CD4-positive, alpha-beta T cell treated with Interleukin-1 beta for 1 hour (primary cell): ENCODE measurements at regions not wholly inside any gene's neighbourhood (a gene's known extent, or its start where the extent isn't known, plus 50 kb on each side); places are given as distances from the start of the nearest gene placed in this dataset.
"Not testable (repeated sequence)": the region's sequence is repeated elsewhere in the genome, so short reads cannot be mapped to it uniquely, and the experiment has no call there.

Source experiments
- DNase-seq, 2 donors: peaks; one replicate each; pipeline ENCODE4 v3.0.0-alpha.2; 2020 to 2022

- no peak for DNase-seq
These were observed 124.6 kb upstream of the CDK13 start for GRCh38 chr7:39825401-39825980.

DNA sequence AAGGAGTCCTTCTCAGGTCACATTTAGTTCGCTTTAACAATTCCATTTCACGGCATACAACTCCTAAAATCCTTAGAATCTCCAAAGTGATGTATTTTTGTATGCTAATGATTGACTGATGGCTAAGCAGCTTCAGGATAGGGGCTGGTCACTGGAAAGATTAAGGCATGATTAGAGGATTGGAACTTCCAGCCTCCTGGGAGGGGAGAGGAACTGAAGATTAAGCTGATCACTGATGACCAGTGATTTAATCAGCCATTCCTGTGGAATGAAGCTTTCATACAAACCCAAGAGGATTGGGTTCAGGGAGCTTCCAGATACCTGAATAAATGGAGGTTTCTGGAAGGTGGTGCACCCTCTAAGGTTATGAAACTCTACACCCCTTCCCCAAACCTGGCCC, 123.9 kb upstream of the CDK13 start:
- DNase-seq, result no peak

GRCh38 chr7:39827571-39827970, 122.5 kb upstream of the CDK13 start:
- no peak for DNase-seq

DNA sequence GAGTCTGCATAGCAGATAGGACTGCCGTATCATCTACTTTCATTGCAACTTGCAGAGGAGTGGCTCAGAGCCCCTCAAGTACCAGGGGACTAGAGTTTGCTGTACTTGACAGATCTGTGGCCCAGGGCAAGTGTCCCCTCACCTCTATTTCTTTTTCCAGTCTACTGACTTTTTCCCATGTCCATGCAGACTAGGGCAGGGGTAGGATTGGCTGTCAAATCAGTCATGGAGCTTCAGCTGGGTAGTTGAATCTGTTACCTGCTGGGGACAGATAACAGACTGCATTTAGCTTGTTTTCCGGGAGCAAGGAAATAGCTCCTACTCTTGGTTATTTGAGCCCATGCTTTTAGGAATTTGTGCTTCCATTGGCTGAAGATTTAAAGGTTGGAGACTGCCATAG, 121.0 kb upstream of the CDK13 start:
- no peak for DNase-seq

DNA sequence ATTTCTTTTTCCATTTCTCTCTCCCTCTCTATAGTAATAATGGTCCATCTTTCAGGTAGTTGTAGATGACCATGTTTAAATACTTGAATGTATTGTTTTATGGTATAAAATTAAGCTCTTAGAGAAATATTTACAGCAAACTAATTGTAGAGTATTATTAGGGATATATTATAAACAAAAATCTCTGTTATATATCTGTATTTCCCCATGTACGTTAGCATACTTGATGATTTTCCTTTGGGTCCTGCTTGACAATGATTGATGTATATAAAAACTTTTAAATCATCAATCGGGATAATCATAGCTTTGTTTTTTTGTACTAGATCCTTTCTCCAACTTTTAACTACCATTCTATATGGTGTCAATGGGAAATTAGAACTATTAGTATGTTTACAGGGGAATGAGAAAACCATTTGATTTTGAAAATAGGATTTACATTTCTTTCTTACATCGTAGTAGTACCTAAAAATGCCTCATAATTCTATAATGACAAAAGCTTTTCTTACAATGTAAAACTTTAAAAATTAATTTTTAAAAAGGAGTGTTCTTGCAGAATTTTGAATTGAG, 117.5 kb upstream of the CDK13 start:
- DNase-seq, result no peak

DNA sequence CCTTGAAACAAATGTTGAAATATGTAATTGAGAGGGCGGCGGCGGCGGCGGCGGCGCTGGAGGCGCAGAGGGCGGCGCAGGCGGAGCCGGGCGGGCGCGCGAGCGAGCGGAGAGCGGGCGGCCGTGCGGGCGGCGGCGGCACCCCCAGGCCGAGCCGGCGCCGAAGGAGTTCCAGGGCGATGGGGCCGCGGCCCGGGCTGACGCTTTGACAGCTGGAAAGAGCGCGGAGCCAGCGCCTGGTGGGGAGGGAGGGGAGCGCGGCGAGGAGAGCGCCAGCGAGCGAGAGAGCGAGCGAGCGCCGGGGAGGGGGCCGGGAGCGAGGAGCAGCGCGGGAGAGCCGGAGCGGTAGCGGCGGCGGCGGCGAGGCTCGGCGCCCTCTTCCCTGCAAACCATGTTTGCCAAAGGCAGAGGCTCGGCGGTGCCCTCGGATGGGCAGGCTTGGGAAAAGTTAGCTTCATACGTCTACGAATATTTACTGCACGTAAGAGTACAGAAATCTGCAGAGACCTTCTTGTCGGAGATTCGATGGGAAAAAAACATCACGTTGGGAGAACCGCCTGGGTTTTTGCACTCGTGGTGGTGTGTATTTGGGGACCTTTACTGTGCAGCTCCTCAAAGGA, 116.8 kb upstream of the CDK13 start:
- DNase-seq, result peak; percentile 3 to 6

GRCh38 chr7:39833865-39834634, 116.0 kb upstream of the CDK13 start:
- DNase-seq, result not testable (repeated sequence)

DNA sequence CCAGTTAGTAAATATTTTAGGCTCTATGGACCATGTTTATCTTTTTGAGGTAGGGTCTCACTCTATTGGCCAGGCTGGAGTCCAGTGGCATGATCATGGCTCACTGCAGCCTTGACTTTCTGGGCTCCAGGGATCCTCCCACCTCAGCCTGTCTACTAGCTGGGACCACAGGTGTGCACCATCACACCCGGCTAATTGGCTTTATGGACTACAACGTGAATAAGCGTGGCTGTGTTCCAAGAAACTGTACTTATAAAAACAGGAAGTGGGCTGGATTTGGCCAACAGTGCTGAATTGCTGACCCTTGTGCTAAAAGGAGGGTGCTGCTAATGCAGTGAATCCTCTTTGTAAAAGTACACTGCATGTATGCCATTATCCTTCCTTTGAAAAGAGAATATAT, 111.7 kb upstream of the CDK13 start:
- no peak for DNase-seq

GRCh38 chr7:39845006-39845405, 105.0 kb upstream of the CDK13 start:
- no peak for DNase-seq

DNA sequence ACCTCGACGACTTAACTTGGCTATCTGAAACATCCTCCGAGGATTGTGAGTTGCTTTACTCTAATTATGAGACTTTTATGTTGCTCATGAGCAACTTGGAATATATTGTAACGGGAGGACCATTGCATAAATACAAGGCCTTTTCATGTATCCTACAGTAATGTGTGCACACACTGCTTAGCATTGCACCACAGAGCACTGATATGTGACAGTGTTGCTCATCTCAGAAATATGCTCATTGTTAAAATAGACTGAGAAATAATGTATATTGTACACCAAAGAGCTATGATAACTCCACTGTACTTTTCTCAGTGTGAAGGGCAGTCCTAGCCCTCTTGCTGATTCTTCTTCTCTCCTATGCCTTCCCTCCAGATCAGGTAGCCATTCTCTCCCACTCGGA, 102.8 kb upstream of the CDK13 start:
- DNase-seq, result no peak

GRCh38 chr7:39851466-39852045, 98.5 kb upstream of the CDK13 start:
- DNase-seq, result no peak

- DNase-seq, result not testable (repeated sequence)
These were observed 95.3 kb upstream of the CDK13 start for GRCh38 chr7:39854616-39855324.

DNA sequence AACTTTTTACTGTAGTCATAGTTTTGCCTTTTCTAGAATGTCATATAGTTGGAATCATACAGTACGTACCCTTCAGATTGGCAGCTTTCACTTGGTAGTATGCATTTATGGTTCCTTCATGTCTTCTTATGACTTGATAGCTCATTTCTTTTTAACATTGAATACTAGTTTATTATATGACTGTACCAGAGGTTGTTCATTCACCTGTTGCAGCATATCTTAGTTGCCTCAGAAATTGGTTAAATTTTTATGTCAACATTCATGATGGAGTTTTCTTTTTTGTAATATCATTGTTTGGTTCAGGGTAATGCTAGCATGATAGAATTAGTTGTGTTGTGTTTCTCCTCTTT, 94.8 kb upstream of the CDK13 start:
- no peak for DNase-seq

DNA sequence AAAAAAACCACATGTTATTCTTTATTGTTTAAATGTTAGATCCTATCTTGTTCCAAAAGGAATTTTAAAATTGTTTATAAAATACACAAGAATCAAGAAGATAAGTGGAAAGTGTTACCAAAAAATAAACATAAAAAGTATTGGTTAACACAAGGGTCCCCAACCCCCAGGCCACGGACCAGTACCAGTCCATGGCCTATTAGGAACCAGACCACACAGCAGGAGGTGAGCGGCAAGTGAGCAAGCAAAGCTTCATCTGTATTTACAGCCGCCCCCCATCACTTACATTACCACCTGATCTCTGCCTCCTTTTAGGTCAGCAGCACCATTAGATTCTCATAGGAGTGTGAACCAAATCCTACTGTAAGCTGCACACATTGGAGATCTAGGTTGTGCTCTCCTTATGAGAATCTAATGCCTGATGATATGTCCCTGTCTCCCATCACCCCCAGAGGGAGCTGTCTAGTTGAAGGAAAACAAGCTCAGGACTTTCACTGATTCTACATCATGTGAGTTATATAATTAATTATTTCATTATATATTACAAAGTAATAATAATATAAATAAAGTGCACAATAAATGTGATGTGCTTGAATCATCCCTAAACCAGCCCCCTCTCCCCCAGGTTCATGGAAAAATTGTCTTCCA, 86.3 kb upstream of the CDK13 start:
- DNase-seq, result not testable (repeated sequence)

GRCh38 chr7:39869888-39870522, 80.1 kb upstream of the CDK13 start:
- not testable (repeated sequence) for DNase-seq

DNA sequence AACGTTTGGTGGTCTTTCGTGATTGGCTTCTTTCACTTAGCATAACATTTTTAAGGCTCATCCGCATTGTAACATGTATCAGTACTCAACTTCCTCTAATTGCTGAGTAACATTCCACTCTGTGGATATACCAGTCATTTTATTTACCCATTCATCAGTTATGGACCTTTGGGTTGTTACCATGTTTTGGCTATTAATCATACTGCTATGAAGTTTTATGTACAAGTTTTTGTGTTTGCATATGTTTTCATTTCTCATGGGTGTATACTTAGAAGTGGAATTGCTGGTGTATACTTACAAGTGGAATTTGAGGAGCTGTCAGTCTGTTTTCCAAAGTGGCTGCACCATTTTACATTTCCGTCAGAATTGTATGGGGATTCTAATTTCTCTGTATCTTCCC, 78.4 kb upstream of the CDK13 start:
- DNase-seq, result not testable (repeated sequence)

DNA sequence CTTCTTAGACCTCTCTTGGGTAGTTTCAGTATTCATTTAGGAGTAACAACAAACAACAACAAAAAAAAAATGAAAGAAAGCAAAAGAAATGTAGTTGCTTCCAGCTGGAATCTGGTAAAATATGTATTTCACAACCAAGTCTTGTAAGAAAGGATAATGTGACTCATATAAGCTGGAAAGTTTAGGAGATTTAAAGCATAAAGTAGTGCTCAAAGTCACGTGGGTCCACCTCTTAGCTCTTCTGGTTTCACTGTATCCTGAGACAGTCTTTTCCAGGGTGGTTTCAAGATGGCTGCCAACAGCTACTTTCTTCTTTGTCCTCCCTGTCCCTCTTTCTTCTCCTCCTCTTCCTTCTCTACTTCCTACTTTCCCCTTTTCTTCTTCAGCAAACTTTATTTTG, 69.5 kb upstream of the CDK13 start:
- DNase-seq, result no peak

DNA sequence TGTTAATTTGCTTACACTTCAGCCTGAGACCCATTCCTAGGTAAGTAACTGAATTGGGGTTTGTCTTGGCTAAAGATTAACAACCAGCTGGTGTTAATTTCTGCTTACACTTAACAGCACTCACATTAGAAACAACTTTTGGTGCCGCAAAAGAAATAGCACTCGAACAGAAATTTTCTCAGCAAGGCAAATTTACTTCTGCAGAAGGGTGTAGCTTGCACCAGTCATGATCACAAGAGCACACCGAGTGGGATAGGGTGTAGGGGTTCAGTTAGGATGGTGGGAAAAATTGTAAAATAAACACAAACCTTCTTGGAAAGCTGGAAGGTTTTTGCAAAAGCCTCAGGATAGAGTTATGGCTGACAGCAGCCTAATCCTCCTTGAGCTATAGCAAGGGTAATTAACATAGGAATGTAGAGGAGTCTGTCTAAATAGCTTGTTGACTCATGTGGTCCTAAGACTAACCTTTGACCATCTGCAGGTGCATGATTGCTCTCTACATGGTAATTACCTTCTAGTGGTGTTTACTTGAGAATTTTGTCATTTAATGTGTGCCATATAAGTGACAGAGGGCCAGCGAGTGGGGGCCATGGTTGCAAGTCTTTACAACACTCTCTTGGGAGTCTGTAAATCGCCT, 67.8 kb upstream of the CDK13 start:
- no peak for DNase-seq

DNA sequence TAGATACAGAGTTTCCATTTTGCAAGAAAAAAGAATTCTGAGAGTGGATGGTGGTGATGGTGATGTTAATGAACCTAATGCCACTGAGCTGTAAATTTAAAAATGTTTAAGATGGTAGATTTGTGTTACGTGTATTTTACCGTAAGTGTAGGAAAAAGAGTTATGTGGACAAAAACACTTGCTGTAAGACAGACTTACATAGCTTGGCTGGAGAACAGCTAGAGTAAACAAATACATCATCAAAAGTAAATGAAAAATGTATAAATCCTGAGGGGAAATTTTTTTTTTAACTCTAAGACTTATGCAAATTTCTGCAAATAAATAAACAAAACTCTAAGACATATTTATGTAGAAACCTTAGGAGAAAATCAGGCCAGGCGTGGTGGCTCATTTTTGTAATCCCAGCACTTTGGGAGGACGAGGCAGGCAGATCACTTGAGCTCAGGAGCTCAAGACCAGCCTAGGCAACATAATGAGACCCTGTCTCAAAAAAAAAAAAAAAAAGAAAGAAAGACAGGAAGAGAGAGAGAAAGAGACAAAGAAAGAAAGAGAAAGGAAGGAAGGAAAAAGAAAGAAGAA, 66.2 kb upstream of the CDK13 start:
- DNase-seq, result no peak

DNA sequence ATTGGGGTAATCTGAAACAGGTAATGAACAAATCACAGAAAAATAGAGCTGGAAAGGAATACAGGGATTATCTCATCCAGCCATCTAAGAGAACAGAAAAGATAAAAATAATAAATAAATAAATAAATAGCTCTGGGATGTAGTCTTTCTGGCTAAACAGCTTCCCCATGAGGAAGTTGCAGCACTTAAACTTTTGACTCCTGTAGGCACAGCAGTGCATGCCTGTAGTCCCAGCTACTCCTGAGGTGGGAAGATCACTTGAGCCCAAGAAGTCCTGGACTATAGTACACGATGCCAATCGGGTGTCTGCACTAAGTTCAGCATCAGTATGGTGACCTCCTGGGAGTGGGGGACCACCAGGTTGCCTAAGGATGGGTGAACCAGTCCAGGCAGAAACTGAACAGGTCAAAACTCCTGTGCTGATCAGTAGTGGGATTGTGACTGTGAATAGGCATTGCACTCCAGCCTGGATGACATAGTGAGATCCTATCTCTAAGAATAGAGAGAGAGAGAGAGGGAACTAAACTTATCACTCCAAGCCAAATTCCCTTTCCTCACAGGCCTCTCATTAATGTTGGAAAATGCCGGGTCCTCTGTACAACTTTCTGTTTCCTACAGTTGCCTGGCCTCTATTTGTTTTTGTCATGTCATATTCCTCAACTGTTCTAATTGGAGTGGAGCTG, 61.7 kb upstream of the CDK13 start:
- DNase-seq, result no peak

DNA sequence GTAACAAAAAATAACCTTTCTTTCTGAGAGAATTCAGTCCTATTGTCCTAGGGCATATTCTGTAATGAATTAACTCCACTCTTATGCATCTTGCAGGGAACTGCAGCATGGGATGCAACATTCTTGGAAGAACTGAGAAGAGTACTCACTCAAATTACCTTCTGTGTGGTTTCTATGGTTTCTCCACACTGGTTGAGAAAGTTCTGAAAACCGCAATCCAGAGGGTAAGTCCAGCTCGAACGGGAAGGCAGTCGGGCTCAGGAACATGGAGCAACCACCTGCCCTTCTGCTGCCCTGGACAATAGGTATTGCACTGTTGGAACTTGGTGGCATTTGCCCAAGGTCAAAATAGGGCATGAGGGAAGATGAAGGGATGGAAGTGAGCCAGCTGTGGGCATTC, 59.6 kb upstream of the CDK13 start:
- DNase-seq, result no peak
